ENCODE measurements at regions not wholly inside any gene's neighbourhood (a gene's known extent, or its start where the extent isn't known, plus 50 kb on each side); places are given as distances from the start of the nearest gene placed in this dataset.

- TF ChIP-seq POLR2A (IDR thresholded peaks at IDR 0.05) (no peak), CTCF (IDR thresholded peaks at IDR 0.05) (no peak), POLR2AphosphoS5 (IDR thresholded peaks at IDR 0.05; ENCODE audit: insufficient read depth in 1 of 2, low read depth in 1 of 2) (no peak)
Observed at GRCh38 chr16:86894925-86895324, 316.6 kb downstream of the FOXL1 start.

Data from vagina (tissue), 2 donors.